ENCODE measurements at regions not wholly inside any gene's neighbourhood (a gene's known extent, or its start where the extent isn't known, plus 50 kb on each side); places are given as distances from the start of the nearest gene placed in this dataset.

DNA sequence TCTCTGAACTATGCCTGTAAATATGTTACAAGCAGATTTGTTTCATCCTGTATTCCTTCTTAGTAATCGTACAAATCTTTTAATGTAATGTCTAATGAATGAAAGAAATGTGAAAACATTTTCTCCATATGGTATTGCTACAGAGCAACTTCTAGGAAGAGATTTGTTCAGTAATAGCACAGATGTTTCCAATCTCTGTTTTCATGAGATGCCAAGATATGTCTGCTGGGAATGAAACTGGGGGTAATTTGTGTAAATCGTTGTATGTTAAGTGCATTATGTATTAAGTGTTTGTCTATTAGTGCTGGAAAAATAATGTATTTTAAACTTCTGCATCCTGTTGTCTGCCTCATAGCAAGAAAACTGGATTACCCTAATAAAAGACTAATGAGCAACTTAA, 722.2 kb upstream of the EYS start:
- DNase-seq (ENCODE audit: low read depth, low spot score) = no peak
- in situ Hi-C loops (cut with HindIII; ENCODE audit: low sequenced_read_pairs) = no loop called here
- TF ChIP-seq CTCF (IDR thresholded peaks at IDR 0.05; ENCODE audit: low read depth, low read length) = no peak
- H3K4me3 ChIP-seq (ENCODE audit: low read depth, low read length) = no peak overlapping the region

- TF ChIP-seq CTCF (IDR thresholded peaks at IDR 0.05; ENCODE audit: low read depth, low read length) = no peak
- in situ Hi-C loops (cut with HindIII; ENCODE audit: low sequenced_read_pairs) = no loop called here
- no peak for DNase-seq (ENCODE audit: low read depth, low spot score)
- H3K4me3 ChIP-seq (ENCODE audit: low read depth, low read length) = no peak overlapping the region
Measured at GRCh38 chr6:66423047-66423446, 716.0 kb upstream of the EYS start.

DNA sequence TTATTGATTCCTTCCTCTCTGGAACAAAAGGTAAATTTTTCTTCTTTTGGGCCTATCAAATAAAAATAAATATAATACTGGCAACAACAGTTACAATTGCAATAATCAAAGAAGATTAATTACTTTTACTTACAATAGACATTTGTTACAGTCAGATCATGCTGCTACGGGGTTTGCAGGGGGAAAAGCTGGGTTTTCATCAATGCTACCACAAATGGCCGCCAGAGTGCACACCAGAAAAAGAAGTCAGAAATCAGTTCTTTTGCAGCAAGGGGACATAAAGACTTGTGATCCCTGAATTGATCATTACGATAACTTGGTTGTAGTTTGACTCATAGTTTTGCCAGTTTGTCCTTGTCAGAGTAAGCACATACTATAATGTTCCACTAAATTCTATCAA, 714.5 kb upstream of the EYS start:
- DNase-seq (ENCODE audit: low read depth, low spot score) = peak; percentile 12
- TF ChIP-seq CTCF (IDR thresholded peaks at IDR 0.05; ENCODE audit: low read depth, low read length) = peak; percentile 48
- no peak overlapping the region for H3K4me3 ChIP-seq (ENCODE audit: low read depth, low read length)
- in situ Hi-C loops (cut with HindIII; ENCODE audit: low sequenced_read_pairs) = no loop called here

GRCh38 chr6:66418906-66419305, 711.9 kb upstream of the EYS start:
- in situ Hi-C loops (cut with HindIII; ENCODE audit: low sequenced_read_pairs) = no loop called here
- H3K4me3 ChIP-seq (ENCODE audit: low read depth, low read length) = no peak overlapping the region
- TF ChIP-seq CTCF (IDR thresholded peaks at IDR 0.05; ENCODE audit: low read depth, low read length) = no peak
- DNase-seq (ENCODE audit: low read depth, low spot score) = no peak

DNA sequence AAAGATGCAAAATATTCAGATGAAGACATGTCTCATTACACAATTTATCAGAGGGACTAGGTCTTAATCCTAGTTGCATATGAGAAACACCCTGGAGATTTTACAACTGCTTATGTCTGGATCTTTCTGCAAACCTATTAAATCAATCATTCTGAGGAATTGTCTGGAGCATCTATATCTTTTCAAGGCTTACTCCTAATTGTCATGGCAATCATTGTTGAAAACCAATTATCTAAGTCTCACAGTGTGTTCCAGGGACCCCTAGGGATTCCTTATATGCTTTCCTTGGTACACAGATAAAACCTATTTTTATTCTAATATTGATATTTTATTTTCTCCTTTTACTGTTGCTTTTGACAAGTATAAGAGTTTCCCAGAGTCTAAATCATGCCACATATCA, 696.9 kb upstream of the EYS start:
- no peak overlapping the region for H3K4me3 ChIP-seq (ENCODE audit: low read depth, low read length)
- no peak for DNase-seq (ENCODE audit: low read depth, low spot score)
- in situ Hi-C loops (cut with HindIII; ENCODE audit: low sequenced_read_pairs) = no loop called here
- TF ChIP-seq CTCF (IDR thresholded peaks at IDR 0.05; ENCODE audit: low read depth, low read length) = no peak

GRCh38 chr6:66402873-66403272, 695.8 kb upstream of the EYS start:
- H3K4me3 ChIP-seq (ENCODE audit: low read depth, low read length) = no peak overlapping the region
- in situ Hi-C loops (cut with HindIII; ENCODE audit: low sequenced_read_pairs) = no loop called here
- no peak for TF ChIP-seq CTCF (IDR thresholded peaks at IDR 0.05; ENCODE audit: low read depth, low read length)
- no peak for DNase-seq (ENCODE audit: low read depth, low spot score)

GRCh38 chr6:66396549-66396948, 689.5 kb upstream of the EYS start:
- no peak for TF ChIP-seq CTCF (IDR thresholded peaks at IDR 0.05; ENCODE audit: low read depth, low read length)
- no peak for DNase-seq (ENCODE audit: low read depth, low spot score)
- in situ Hi-C loops (cut with HindIII; ENCODE audit: low sequenced_read_pairs) = no loop called here
- no peak overlapping the region for H3K4me3 ChIP-seq (ENCODE audit: low read depth, low read length)

Data from astrocyte of the spinal cord (primary cell).